ENCODE measurements at regions not wholly inside any gene's neighbourhood (a gene's known extent, or its start where the extent isn't known, plus 50 kb on each side); places are given as distances from the start of the nearest gene placed in this dataset.
"Not testable (repeated sequence)": the region's sequence is repeated elsewhere in the genome, so short reads cannot be mapped to it uniquely, and the experiment has no call there.

DNA sequence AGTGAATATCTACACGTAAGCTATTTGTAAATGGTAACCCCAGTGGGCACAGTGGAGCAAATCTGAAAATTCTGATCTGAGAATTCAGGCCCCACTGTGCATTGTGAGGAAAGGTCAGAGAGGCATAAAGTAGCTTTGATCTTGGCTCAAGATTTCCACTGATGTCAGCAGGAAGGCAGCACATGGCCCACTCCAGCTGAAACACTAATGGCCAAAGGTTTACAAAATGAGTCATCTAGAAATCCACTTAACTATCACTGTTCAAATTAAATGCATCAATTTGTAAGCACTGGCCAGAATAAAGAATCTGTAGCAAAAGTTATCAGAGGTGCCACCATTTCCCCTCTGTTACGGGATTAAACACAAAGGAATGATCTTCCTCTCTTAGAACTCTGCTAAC, 191.6 kb downstream of the C9orf152 start (continued):
- no peak for TF ChIP-seq TFCP2L1 (CRISPR knock-in tag; IDR thresholded peaks at IDR 0.05)

DNA sequence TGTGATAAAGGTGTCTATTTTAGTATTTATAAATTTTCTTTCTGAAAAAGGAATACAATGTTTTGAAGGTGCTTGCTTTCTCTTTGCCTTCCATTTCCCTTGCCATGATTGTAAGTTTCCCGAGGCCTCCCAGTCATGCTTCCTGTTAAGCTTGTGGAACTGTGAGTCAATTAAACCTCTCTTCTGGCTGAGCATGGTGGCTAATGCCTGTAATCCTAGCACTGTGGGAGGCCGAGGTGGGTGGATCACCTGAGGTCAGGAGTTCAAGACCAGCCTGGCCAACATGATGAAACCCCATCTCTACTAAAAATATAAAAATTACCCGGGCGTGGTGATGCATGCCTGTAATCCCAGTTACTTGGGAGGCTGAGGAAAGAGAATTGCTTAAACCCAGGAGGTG, 187.7 kb downstream of the C9orf152 start:
- ATAC-seq; POLR2A ChIA-PET; H3K9me3 ChIP-seq; DNase-seq (ENCODE audit: low read depth in 1 of 2, low spot score in 1 of 2); FAIRE-seq; H3K4me2 ChIP-seq; H3K27ac ChIP-seq; CTCF ChIA-PET; H3K4me3 ChIP-seq: not testable (repeated sequence)
- WGBS (ENCODE audit: missing lambda C conversion rate) = 56% methylated on average over 4 of the region's 4 CpGs
- H3K4me1 ChIP-seq = peaks cover 13% of the 10 kb centered on the region

DNA sequence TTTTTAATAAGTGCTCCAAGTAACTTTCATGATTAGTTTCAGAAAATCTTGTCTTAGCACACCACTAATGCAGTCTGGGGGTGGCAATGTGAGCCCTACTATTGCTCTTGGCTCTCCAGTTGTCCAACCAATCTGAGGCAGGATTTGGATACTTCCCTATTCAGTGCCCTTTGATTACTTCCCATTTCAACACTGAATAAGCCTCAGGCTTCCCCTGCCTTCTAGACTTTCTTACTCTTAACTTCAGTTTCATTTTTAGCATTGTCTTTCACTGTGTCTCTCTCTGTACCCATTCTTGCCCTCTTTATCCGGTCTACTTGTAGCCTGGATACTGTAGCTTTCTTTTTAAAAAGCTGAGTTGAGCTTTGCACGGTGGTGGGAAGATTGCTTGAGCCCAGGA, 186.1 kb downstream of the C9orf152 start:
- Histone ChIP-seq H3K9me3 (no peaks in the 10 kb centered on the region), H3K4me2 (no peak overlapping the region), H3K27ac (no peak overlapping the region), H3K4me3 (no peak overlapping the region), H3K4me1 (no peaks in the 10 kb centered on the region)
- DNase-seq (ENCODE audit: low read depth in 1 of 2, low spot score in 1 of 2) = no peak
- ChIA-PET CTCF (interaction anchor here (1.2 kb wide), 1 partner anchor 15 kb away, joined by 3 read pairs; no protein-coding TSS in a partner anchor), POLR2A (no interaction called here)
- FAIRE-seq = no peak
- 72% methylated on average over 2 of the region's 2 CpGs for WGBS (ENCODE audit: missing lambda C conversion rate)
- no peak for TF ChIP-seq MAFK (IDR thresholded peaks at IDR 0.05; ENCODE audit: partially characterized antibody)
- TF ChIP-seq RCOR1 (IDR thresholded peaks at IDR 0.05; ENCODE audit: low read depth, low read length) = no peak
- TF ChIP-seq, protein P1, sequence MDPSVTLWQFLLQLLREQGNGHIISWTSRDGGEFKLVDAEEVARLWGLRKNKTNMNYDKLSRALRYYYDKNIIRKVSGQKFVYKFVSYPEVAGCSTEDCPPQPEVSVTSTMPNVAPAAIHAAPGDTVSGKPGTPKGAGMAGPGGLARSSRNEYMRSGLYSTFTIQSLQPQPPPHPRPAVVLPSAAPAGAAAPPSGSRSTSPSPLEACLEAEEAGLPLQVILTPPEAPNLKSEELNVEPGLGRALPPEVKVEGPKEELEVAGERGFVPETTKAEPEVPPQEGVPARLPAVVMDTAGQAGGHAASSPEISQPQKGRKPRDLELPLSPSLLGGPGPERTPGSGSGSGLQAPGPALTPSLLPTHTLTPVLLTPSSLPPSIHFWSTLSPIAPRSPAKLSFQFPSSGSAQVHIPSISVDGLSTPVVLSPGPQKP (IDR thresholded peaks at IDR 0.05; ENCODE audit: low read depth, low read length) = no peak
- no peak for TF ChIP-seq FOSB (CRISPR knock-in tag; IDR thresholded peaks at IDR 0.05)
- TF ChIP-seq, protein P2, sequence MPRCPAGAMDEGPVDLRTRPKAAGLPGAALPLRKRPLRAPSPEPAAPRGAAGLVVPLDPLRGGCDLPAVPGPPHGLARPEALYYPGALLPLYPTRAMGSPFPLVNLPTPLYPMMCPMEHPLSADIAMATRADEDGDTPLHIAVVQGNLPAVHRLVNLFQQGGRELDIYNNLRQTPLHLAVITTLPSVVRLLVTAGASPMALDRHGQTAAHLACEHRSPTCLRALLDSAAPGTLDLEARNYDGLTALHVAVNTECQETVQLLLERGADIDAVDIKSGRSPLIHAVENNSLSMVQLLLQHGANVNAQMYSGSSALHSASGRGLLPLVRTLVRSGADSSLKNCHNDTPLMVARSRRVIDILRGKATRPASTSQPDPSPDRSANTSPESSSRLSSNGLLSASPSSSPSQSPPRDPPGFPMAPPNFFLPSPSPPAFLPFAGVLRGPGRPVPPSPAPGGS (IDR thresholded peaks at IDR 0.05) = no peak
- no peak for TF ChIP-seq ESRRA (IDR thresholded peaks at IDR 0.05; ENCODE audit: borderline replicate concordance, low read length)
- TF ChIP-seq HEYL (CRISPR knock-in tag; IDR thresholded peaks at IDR 0.05) = no peak
- no peak for TF ChIP-seq MYC (IDR thresholded peaks at IDR 0.05; ENCODE audit: borderline replicate concordance, low read length)
- no peak for TF ChIP-seq HDAC2 (IDR thresholded peaks at IDR 0.05)
- ATAC-seq = no peak

DNA sequence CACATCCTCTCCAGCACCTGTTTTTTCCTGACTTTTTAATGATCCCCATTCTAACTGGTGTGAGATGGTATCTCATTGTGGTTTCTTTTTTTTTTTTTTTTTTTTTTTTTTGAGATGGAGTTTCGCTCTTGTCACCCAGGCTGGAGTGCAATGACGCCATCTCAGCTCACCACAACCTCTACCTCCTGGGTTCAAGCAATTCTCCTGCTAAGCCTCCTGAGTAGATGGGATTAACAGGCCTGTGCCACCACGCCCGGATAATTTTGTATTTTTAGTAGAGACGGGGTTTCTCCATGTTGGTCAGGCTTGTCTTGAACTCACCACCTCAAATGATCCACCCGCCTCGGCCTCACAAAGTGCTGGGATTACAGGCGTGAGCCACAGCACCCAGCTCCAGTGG, 184.7 kb downstream of the C9orf152 start:
- H3K4me1 ChIP-seq; H3K4me3 ChIP-seq; DNase-seq (ENCODE audit: low read depth in 1 of 2, low spot score in 1 of 2); FAIRE-seq; H3K9me3 ChIP-seq; H3K4me2 ChIP-seq; CTCF ChIA-PET; POLR2A ChIA-PET; H3K27ac ChIP-seq; ATAC-seq: not testable (repeated sequence)
- WGBS (ENCODE audit: missing lambda C conversion rate) = 89% methylated on average over 8 of the region's 8 CpGs

DNA sequence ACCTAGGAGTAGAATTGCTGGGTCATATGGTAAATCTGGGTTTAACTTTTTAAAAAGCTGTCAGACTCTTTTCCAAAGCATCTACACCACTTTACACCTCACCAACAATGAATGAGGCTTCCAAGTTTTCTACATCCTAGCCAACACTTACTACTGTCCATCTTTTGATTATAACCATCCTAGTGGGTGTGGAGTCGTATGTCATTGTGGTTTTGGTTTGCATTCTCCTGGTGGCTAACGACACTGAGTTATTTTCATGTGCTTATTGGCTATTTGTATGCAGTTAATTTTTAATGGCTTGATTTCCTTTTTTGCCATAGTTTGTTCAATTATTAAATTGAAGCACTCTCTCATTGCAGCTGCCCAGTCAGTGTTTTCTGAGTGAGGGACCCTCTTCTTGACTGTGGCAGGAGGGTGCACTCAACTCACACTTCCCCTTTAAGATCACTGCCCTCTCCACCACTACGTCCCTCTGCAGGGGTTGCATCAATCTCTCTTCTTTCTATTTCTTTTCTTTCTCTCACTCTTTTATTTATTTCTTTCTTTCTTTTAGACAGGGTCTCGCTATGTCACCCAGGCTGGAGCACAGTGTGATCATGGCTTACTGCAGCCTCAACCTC, 182.3 kb downstream of the C9orf152 start:
- ChIA-PET POLR2A (no interaction called here), CTCF (no interaction called here)
- Histone ChIP-seq H3K4me1 (peaks cover 19% of the 10 kb centered on the region), H3K9me3 (no peaks in the 10 kb centered on the region), H3K27ac (no peak overlapping the region), H3K4me2 (no peak overlapping the region), H3K4me3 (no peak overlapping the region)
- no peak for DNase-seq (ENCODE audit: low read depth in 1 of 2, low spot score in 1 of 2)
- TF ChIP-seq, protein P3, sequence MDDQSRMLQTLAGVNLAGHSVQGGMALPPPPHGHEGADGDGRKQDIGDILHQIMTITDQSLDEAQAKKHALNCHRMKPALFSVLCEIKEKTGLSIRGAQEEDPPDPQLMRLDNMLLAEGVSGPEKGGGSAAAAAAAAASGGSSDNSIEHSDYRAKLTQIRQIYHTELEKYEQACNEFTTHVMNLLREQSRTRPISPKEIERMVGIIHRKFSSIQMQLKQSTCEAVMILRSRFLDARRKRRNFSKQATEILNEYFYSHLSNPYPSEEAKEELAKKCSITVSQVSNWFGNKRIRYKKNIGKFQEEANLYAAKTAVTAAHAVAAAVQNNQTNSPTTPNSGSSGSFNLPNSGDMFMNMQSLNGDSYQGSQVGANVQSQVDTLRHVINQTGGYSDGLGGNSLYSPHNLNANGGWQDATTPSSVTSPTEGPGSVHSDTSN (IDR thresholded peaks at IDR 0.05) = no peak
- TF ChIP-seq CHD2 (IDR thresholded peaks at IDR 0.05; ENCODE audit: low read length, partially characterized antibody) (no peak), EP300 (IDR thresholded peaks at IDR 0.05) (no peak), NR3C1 (IDR thresholded peaks at IDR 0.05) (no peak), HEYL (CRISPR knock-in tag; IDR thresholded peaks at IDR 0.05) (no peak)
- no peak for FAIRE-seq
- WGBS (ENCODE audit: missing lambda C conversion rate) = 72% methylated on average over 4 of the region's 4 CpGs
- ATAC-seq = no peak

All from A549 (cell line).